Karpas-422 (cell line): ENCODE measurements at regions not wholly inside any gene's neighbourhood (a gene's known extent, or its start where the extent isn't known, plus 50 kb on each side); places are given as distances from the start of the nearest gene placed in this dataset.
"Not testable (repeated sequence)": the region's sequence is repeated elsewhere in the genome, so short reads cannot be mapped to it uniquely, and the experiment has no call there.

Source experiments
- DNase-seq: peaks from one replicate; pipeline ENCODE4 v3.0.0-alpha.2; 2015
- H2AFZ ChIP-seq: fragments of 200-600 bp; sonication (generic); 2 replicates; pipeline ENCODE4 v1.6.1; 2014; ENCODE audit warnings: antibody characterized with exemption, low read length, mixed read lengths
- H3K27ac ChIP-seq: fragments of 200-600 bp; sonication (generic); 2 replicates; pipeline ENCODE4 v1.5.1; 2014; ENCODE audit warnings: mild to moderate bottlenecking, low read length, moderate library complexity
- H3K27me3 ChIP-seq: fragments of 200-600 bp; sonication (generic); 2 replicates; pipeline ENCODE4 v1.6.1; 2014; ENCODE audit warnings: low read length, mixed read lengths
- H3K36me3 ChIP-seq: fragments of 200-600 bp; sonication (generic); 2 replicates; pipeline ENCODE4 v1.6.1; 2014; ENCODE audit warnings: low read length, mixed read lengths; ENCODE audit not compliant: insufficient read depth
- H3K4me1 ChIP-seq: fragments of 200-600 bp; sonication (generic); 2 replicates; pipeline ENCODE4 v1.6.1; 2014; ENCODE audit warnings: mild to moderate bottlenecking, low read length, mixed read lengths
- H3K4me2 ChIP-seq: fragments of 200-600 bp; sonication (generic); 2 replicates; pipeline ENCODE4 v1.6.1; 2014; ENCODE audit warnings: low read length, low read depth, mild to moderate bottlenecking; ENCODE audit not compliant: poor library complexity, severe bottlenecking
- H3K4me3 ChIP-seq: fragments of 200-600 bp; sonication (generic); 2 replicates; pipeline ENCODE4 v1.5.1; 2014; ENCODE audit warnings: mild to moderate bottlenecking, antibody characterized with exemption, low read length, mixed read lengths
- H3K79me2 ChIP-seq: fragments of 200-600 bp; sonication (generic); 2 replicates; pipeline ENCODE4 v1.6.1; 2014; ENCODE audit warnings: mild to moderate bottlenecking, low read length, mixed read lengths
- H3K9ac ChIP-seq: fragments of 200-600 bp; sonication (generic); 2 replicates; pipeline ENCODE4 v1.6.0; 2014; ENCODE audit warnings: low read length
- H3K9me2 ChIP-seq: fragments of 200-600 bp; sonication (generic), shearing (Covaris generic); replicated peaks from 2 replicates; pipeline ENCODE4 v1.6.0; 2014; ENCODE audit warnings: mild to moderate bottlenecking, low read length, moderate library complexity; ENCODE audit not compliant: insufficient read depth
- H3K9me3 ChIP-seq: fragments of 300-700, 200-600 bp; sonication (generic); 2 replicates; pipeline ENCODE4 v1.6.1; 2014; ENCODE audit warnings: low read length, mixed read lengths
- H4K20me1 ChIP-seq: fragments of 200-600 bp; sonication (generic); 2 replicates; pipeline ENCODE4 v1.6.1; 2014; ENCODE audit warnings: mild to moderate bottlenecking, antibody characterized with exemption, low read length, low read depth; ENCODE audit not compliant: insufficient read depth

GRCh38 chr13:66237411-66238062 is 992.6 kb downstream of the PCDH9 start:
- Histone ChIP-seq H4K20me1 (no peaks in the 10 kb centered on the region), H3K4me2 (no peak overlapping the region), H3K9me2 (no peaks in the 10 kb centered on the region), H3K79me2 (no peaks in the 10 kb centered on the region), H3K36me3 (no peaks in the 10 kb centered on the region), H2AFZ (no peak overlapping the region), H3K27ac (no peak overlapping the region), H3K9ac (no peak overlapping the region), H3K27me3 (no peaks in the 10 kb centered on the region), H3K4me1 (no peaks in the 10 kb centered on the region), H3K9me3 (peaks cover 15% of the 10 kb centered on the region), H3K4me3 (no peak overlapping the region)
- no peak for DNase-seq

DNA sequence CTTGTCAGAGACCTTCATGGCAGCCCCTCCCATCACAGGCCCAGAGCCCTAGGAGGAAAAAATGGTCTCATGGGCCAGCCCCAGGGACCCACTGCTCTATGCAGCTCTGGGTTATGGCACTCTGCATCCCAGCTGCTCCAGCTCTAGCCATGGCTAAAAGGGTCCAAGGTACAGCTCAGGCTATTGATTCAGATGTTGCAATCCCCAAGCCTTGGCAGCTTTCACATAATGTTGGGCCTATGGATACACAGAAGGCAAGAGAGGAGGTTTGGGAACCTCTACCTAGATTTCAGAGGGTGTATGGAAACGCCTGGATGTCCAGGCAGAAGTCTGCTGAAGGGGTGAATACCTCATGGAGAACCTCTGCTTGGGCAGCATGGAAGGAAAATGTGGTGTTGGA is 996.0 kb downstream of the PCDH9 start:
- Histone ChIP-seq H3K27ac (no peak overlapping the region), H4K20me1 (no peaks in the 10 kb centered on the region), H3K79me2 (no peaks in the 10 kb centered on the region), H3K36me3 (no peaks in the 10 kb centered on the region), H3K27me3 (no peaks in the 10 kb centered on the region), H3K9me2 (no peaks in the 10 kb centered on the region), H2AFZ (no peak overlapping the region), H3K4me1 (no peaks in the 10 kb centered on the region), H3K4me2 (no peak overlapping the region), H3K4me3 (no peak overlapping the region), H3K9me3 (peaks cover 11% of the 10 kb centered on the region; the same call in 1 of the 2 replicates), H3K9ac (no peak overlapping the region)
- DNase-seq, result no peak

GRCh38 chr13:66231958-66232357 is 998.2 kb downstream of the PCDH9 start:
- not testable (repeated sequence) for H3K9ac ChIP-seq, H3K9me3 ChIP-seq, H4K20me1 ChIP-seq, H2AFZ ChIP-seq, H3K36me3 ChIP-seq, H3K79me2 ChIP-seq, H3K4me2 ChIP-seq, H3K4me3 ChIP-seq, H3K4me1 ChIP-seq, DNase-seq, H3K27me3 ChIP-seq, H3K27ac ChIP-seq, H3K9me2 ChIP-seq

DNA sequence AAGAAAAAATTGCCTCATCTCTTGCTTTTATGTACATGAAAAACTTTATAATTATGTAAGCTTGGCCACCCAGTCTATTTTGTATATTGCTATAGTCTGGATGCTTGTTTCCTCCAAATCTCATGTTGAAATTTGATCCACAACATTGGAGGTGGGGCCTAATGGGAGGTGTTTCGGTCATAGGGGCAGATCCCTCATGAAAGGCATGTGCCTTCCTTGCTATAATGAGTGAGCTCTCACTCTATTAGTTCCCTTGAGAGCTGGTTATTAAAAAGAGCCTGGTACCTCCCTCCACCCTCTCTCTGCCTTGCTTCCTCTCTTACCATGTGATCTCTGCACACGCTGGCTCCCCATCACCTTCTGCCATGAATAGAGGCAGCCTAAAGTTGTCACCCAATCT is 1005.1 kb downstream of the PCDH9 start:
- no peaks in the 10 kb centered on the region for H3K9me2 ChIP-seq
- no peaks in the 10 kb centered on the region for H4K20me1 ChIP-seq
- no peak overlapping the region for H3K4me2 ChIP-seq
- no peak for DNase-seq
- H3K9ac ChIP-seq, result no peak overlapping the region
- H3K4me1 ChIP-seq, result no peaks in the 10 kb centered on the region
- H3K9me3 ChIP-seq, result no peaks in the 10 kb centered on the region
- H3K27me3 ChIP-seq, result no peaks in the 10 kb centered on the region
- no peaks in the 10 kb centered on the region for H3K79me2 ChIP-seq
- no peak overlapping the region for H2AFZ ChIP-seq
- no peak overlapping the region for H3K27ac ChIP-seq
- H3K36me3 ChIP-seq, result no peaks in the 10 kb centered on the region
- H3K4me3 ChIP-seq, result no peak overlapping the region

DNA sequence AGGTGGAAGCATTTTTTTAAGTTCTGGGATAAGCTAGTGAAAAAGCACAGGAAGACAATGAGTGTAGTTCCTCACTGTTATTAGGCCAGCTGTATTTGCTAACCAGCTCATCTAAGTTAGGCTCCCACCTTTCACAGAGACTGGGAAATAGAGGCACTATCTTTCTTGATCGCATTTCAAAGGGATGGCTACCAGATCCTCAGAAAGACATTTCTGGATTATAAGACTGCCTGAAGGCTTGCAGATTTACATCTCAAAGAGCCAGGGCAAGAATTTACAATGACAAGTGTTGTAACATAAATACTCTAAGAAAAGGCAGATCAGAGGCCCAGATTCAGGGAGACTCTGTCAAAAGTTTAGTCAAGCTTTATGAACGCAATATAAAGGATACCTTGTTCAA is 1005.5 kb downstream of the PCDH9 start:
- Histone ChIP-seq H3K4me1 (no peaks in the 10 kb centered on the region), H3K4me2 (no peak overlapping the region), H3K27me3 (no peaks in the 10 kb centered on the region), H3K9ac (no peak overlapping the region), H3K9me3 (no peaks in the 10 kb centered on the region), H3K36me3 (no peaks in the 10 kb centered on the region), H4K20me1 (no peaks in the 10 kb centered on the region), H3K79me2 (no peaks in the 10 kb centered on the region), H3K9me2 (no peaks in the 10 kb centered on the region), H3K4me3 (no peak overlapping the region), H3K27ac (no peak overlapping the region), H2AFZ (no peak overlapping the region)
- DNase-seq, result no peak

GRCh38 chr13:66222926-66223325 is 1007.2 kb downstream of the PCDH9 start:
- no peaks in the 10 kb centered on the region for H4K20me1 ChIP-seq
- no peaks in the 10 kb centered on the region for H3K4me1 ChIP-seq
- H3K9ac ChIP-seq, result no peak overlapping the region
- H3K79me2 ChIP-seq, result no peaks in the 10 kb centered on the region
- H3K9me3 ChIP-seq, result no peaks in the 10 kb centered on the region
- H2AFZ ChIP-seq, result no peak overlapping the region
- H3K9me2 ChIP-seq, result no peaks in the 10 kb centered on the region
- no peaks in the 10 kb centered on the region for H3K36me3 ChIP-seq
- H3K27ac ChIP-seq, result no peak overlapping the region
- no peak overlapping the region for H3K4me3 ChIP-seq
- no peak for DNase-seq
- H3K27me3 ChIP-seq, result no peaks in the 10 kb centered on the region
- no peak overlapping the region for H3K4me2 ChIP-seq

GRCh38 chr13:66222127-66222526 is 1008.0 kb downstream of the PCDH9 start:
- DNase-seq, result no peak
- no peaks in the 10 kb centered on the region for H3K36me3 ChIP-seq

DNA sequence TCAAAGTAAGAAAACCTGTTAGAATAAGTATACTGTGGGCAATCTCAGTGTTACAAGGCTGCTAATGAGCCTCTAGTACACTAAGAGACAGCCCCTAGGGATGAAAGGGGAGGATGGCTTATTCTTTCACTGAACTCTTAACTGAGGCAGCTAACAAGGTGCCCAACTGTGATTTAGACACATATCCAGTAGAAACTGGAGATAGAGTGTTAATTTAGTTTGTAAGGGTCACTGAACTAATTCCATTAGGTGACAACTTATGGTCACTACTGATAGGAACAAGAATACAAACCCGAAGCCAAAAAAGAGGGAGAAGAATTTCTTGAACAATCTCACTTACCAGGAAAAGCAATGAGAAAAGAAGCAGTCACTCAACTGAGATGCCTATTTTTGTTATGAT is 1010.6 kb downstream of the PCDH9 start:
- no peak overlapping the region for H3K4me3 ChIP-seq
- H3K9me2 ChIP-seq, result no peaks in the 10 kb centered on the region
- no peak overlapping the region for H3K4me2 ChIP-seq
- no peaks in the 10 kb centered on the region for H3K9me3 ChIP-seq
- H4K20me1 ChIP-seq, result no peaks in the 10 kb centered on the region
- H3K27me3 ChIP-seq, result no peaks in the 10 kb centered on the region
- no peaks in the 10 kb centered on the region for H3K36me3 ChIP-seq
- H3K79me2 ChIP-seq, result no peaks in the 10 kb centered on the region
- no peak overlapping the region for H2AFZ ChIP-seq
- no peaks in the 10 kb centered on the region for H3K4me1 ChIP-seq
- H3K27ac ChIP-seq, result no peak overlapping the region
- no peak for DNase-seq
- no peak overlapping the region for H3K9ac ChIP-seq

More at GRCh38 chr13:66222127-66222526, 1008.0 kb downstream of the PCDH9 start:
- H3K27me3 ChIP-seq, result no peaks in the 10 kb centered on the region
- no peak overlapping the region for H3K27ac ChIP-seq
- H3K79me2 ChIP-seq, result no peaks in the 10 kb centered on the region
- no peak overlapping the region for H3K4me3 ChIP-seq
- no peak overlapping the region for H3K4me2 ChIP-seq
- H4K20me1 ChIP-seq, result no peaks in the 10 kb centered on the region
- no peaks in the 10 kb centered on the region for H3K4me1 ChIP-seq
- no peaks in the 10 kb centered on the region for H3K9me3 ChIP-seq
- H3K9ac ChIP-seq, result no peak overlapping the region
- H3K9me2 ChIP-seq, result no peaks in the 10 kb centered on the region
- H2AFZ ChIP-seq, result no peak overlapping the region

- no peak for DNase-seq
- H4K20me1 ChIP-seq, result no peaks in the 10 kb centered on the region
Measured at GRCh38 chr13:66218583-66218982, 1011.6 kb downstream of the PCDH9 start.

More at GRCh38 chr13:66218583-66218982, 1011.6 kb downstream of the PCDH9 start:
- Histone ChIP-seq H3K9me3 (no peaks in the 10 kb centered on the region), H3K4me2 (no peak overlapping the region), H3K4me1 (no peaks in the 10 kb centered on the region), H3K27me3 (no peaks in the 10 kb centered on the region), H2AFZ (no peak overlapping the region), H3K79me2 (no peaks in the 10 kb centered on the region), H3K4me3 (no peak overlapping the region), H3K27ac (no peak overlapping the region), H3K36me3 (no peaks in the 10 kb centered on the region), H3K9me2 (no peaks in the 10 kb centered on the region), H3K9ac (no peak overlapping the region)
